Esophagus squamous epithelium (tissue), 5 donors: ENCODE measurements at regions not wholly inside any gene's neighbourhood (a gene's known extent, or its start where the extent isn't known, plus 50 kb on each side); places are given as distances from the start of the nearest gene placed in this dataset.

Source experiments
- DNase-seq: peaks from one replicate; lab custom pipeline; 2025; lab: John Stamatoyannopoulos, UW
- H3K27ac ChIP-seq, 4 donors: fragments of 200-600 bp; sonication (generic); one replicate each; pipeline ENCODE4 v1.5.1; 2016 to 2019; ENCODE audit warnings: mild to moderate bottlenecking in 1 of 4
- H3K27me3 ChIP-seq, 4 donors: fragments of 200-600 bp; sonication (generic); 1 replicate in 3 of 4; 2 replicates in 1 of 4; pipeline versions ENCODE4 v1.5.1 to v1.6.0; 2017 to 2021; ENCODE audit warnings: antibody characterized with exemption in 1 of 4
- H3K36me3 ChIP-seq, 3 donors: fragments of 200-600 bp; sonication (generic); one replicate each; pipeline ENCODE4 v1.5.1; 2016 to 2019
- H3K4me1 ChIP-seq, 3 donors: fragments of 200-600 bp; sonication (generic); one replicate each; pipeline ENCODE4 v1.5.1; 2017 to 2019
- H3K4me3 ChIP-seq, 4 donors: fragments of 200-600 bp; sonication (generic); 1 replicate in 3 of 4; 2 replicates in 1 of 4; pipeline ENCODE4 v1.5.1; 2016 to 2019; ENCODE audit warnings: mild to moderate bottlenecking in 2 of 4, moderate library complexity in 1 of 4
- H3K9me3 ChIP-seq, 3 donors: fragments of 200-600 bp; sonication (generic); one replicate each; pipeline ENCODE4 v1.5.1; 2016 to 2019
- POLR2A ChIP-seq, 4 donors: fragments of 450-650 bp; IDR thresholded peaks; one replicate each; pipeline ENCODE4 v1.6.1; 2017; ENCODE audit warnings: antibody characterized with exemption in 4 of 4, mild to moderate bottlenecking in 4 of 4, moderate library complexity in 3 of 4
- WGBS, 2 donors: methylation state at CpG; one replicate each; pipeline ENCODE4 v1.1.5; 2018; 5-methylcytosine and 5-hydroxymethylcytosine counted together
- intact Hi-C: fragments of 100-400 bp; cut with DNase I; formaldehyde crosslinking; loops from one replicate; pipeline ENCODE4 v1.15.0; 2022
- TF ChIP-seq, protein P1 (sequence below), 6 experiments: fragments of 450-650 bp in 4 of 6; fragments of 200-600 bp in 2 of 6; sonication (generic) in 2 of 6; IDR thresholded peaks; one replicate each; pipeline ENCODE4 v1.5.1; 2016 to 2019; ENCODE audit warnings: antibody characterized with exemption in 6 of 6, mild to moderate bottlenecking in 4 of 6, moderate library complexity in 4 of 6
- donor health status: DM: yes; HTN: yes; CAD: no.

DNA sequence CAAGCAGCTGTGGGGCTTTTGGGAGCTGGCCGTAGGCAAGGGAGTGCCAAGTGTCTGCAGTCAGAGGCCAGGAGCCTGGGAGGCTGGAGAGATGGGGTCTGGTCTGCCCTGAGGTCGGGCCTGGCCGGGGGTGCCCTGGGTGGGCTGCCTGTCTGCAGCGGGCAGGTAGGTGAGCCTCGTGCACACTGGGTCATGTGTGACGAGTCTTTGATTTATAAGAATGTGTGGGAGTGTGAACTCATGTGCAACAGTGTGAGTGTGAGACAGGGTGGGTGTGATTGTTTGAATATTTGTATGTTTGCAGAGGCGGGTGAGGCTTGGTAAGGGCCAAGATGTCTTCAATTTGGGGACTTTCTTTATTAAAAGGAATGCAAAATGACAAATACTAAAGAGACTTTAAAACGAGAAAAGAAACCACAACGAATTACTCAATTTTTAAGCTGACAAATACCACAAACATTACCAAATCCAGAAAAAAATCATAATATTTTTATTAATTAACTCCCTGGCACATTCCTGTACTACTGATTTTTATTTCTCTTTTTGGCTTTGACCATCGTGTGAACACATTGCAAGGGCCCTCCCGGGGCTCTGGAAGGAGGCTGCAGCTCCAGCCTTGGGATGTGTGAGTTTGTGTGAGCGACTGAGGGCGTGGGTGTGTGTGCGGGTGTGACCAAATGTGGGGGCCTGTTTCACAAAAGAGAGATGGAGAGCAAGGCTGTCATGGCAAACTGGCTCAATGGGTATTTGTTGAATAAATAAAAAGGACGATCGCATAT, 110.3 kb upstream of the WNT4 start:
- no peak for DNase-seq
- intact Hi-C loops, result no loop called here
- H3K27ac ChIP-seq, result no peak overlapping the region
- no peaks in the 10 kb centered on the region for H3K9me3 ChIP-seq
- no peak for TF ChIP-seq POLR2A (IDR thresholded peaks at IDR 0.05)
- TF ChIP-seq, protein P1, sequence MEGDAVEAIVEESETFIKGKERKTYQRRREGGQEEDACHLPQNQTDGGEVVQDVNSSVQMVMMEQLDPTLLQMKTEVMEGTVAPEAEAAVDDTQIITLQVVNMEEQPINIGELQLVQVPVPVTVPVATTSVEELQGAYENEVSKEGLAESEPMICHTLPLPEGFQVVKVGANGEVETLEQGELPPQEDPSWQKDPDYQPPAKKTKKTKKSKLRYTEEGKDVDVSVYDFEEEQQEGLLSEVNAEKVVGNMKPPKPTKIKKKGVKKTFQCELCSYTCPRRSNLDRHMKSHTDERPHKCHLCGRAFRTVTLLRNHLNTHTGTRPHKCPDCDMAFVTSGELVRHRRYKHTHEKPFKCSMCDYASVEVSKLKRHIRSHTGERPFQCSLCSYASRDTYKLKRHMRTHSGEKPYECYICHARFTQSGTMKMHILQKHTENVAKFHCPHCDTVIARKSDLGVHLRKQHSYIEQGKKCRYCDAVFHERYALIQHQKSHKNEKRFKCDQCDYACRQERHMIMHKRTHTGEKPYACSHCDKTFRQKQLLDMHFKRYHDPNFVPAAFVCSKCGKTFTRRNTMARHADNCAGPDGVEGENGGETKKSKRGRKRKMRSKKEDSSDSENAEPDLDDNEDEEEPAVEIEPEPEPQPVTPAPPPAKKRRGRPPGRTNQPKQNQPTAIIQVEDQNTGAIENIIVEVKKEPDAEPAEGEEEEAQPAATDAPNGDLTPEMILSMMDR (IDR thresholded peaks at IDR 0.05), result no peak
- peaks cover 0 to 43% (median 14%) of the 10 kb centered on the region in 3 donors for H3K4me1 ChIP-seq
- H3K27me3 ChIP-seq, result peaks cover 0 to 44% (median 0%) of the 10 kb centered on the region in 4 donors
- no peak overlapping the region for H3K4me3 ChIP-seq
- H3K36me3 ChIP-seq, result no peaks in the 10 kb centered on the region
- 19 to 42% methylated on average over 13 to 16 of the region's 16 CpGs for WGBS, 2 donors

DNA sequence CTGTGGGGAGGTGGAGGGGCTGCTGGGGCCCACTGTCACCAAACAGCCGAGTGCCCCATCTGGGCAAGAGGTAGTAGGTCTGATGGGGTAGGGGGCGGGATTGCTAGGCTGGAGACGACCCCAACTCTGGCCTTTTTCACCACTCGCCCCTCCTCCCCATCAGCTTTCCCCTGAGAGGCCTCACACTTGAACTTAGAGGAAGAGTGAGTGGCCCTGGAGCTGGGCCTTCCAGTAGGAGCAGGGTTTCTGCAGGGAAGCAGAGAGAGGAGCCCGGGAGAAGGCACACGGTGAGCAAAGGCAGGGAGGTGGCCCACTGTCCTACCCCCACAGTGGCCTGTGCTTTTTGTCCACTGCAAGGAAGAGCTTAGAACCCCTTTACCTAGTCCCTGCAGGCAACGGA, 111.9 kb upstream of the WNT4 start:
- Histone ChIP-seq H3K4me1 (peaks cover 0 to 51% (median 14%) of the 10 kb centered on the region in 3 donors), H3K27me3 (peaks cover 0 to 38% (median 0%) of the 10 kb centered on the region in 4 donors), H3K27ac (no peak overlapping the region), H3K36me3 (no peaks in the 10 kb centered on the region), H3K9me3 (no peaks in the 10 kb centered on the region), H3K4me3 (no peak overlapping the region)
- DNase-seq, result no peak
- intact Hi-C loops, result no loop called here
- TF ChIP-seq POLR2A (IDR thresholded peaks at IDR 0.05), result no peak
- TF ChIP-seq, protein P1 (IDR thresholded peaks at IDR 0.05), result no peak
- WGBS, 2 donors, result 59 to 66% methylated on average over 5 of the region's 7 CpGs

DNA sequence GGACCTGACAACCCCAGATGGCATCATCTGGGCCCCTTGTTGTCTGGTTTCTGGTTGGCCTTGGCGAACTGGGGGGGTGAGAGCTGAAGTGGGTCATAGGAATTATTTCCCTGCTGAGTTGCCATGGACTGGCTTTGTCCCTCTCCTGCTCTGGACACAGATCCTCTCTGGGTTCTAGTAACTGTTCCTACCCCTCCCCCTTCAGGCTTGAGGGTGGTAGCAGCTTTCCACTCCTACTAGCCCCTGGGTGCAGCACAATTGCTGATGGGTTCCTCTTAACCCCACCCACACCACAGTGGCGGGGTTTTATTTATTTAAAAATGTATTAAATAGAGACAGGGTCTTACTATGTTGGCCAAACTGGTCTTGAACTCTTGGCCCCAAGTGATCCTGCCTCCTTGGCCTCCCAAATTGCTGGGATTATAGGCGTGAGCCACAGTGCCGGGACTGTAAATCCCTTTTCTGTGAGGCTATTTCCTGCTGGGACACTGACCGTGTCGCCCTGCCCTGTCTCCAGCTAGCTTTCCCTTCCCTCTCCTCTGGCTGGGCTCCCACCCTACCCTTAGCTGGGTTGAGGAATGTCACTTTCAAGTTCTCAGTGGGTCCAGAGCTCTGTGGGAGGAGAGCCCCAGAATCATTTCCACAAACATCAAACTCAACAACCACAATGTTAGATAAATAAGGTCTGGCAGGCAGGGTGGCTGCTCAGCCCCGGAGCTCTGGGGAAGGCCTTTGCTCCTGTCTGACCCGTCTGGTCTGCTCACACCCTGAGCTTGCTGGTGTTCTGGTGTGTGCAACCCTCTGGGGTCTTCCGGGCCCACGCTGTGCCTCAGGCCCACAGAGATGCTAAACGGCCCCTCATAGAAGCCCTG, 112.7 kb upstream of the WNT4 start:
- no peak for TF ChIP-seq POLR2A (IDR thresholded peaks at IDR 0.05)
- TF ChIP-seq, protein P1 (IDR thresholded peaks at IDR 0.05), result no peak
- intact Hi-C loops, result no loop called here
- Histone ChIP-seq H3K4me1 (peaks cover 0 to 51% (median 14%) of the 10 kb centered on the region in 3 donors), H3K27me3 (peaks cover 0 to 34% (median 0%) of the 10 kb centered on the region in 4 donors), H3K27ac (no peak overlapping the region), H3K9me3 (no peaks in the 10 kb centered on the region), H3K4me3 (no peak overlapping the region), H3K36me3 (no peaks in the 10 kb centered on the region)
- 69 to 72% methylated on average over 6 to 10 of the region's 11 CpGs for WGBS, 2 donors
- no peak for DNase-seq

DNA sequence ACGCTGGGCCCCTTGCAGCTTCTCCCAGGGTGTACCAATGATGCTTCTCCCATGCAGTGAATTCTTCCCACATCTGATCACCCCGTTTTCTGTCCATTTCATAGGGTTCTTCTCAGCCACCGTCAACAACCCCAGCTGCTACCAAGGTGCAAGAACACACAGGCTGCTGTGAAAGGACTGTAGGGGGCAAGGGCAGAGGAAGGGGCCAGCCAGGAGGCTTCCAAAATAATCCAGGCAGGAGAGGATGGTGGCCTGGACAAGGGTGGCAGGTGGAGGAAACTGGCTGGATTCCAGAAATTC, 113.3 kb upstream of the WNT4 start:
- peaks cover 0 to 51% (median 14%) of the 10 kb centered on the region in 3 donors for H3K4me1 ChIP-seq
- 83% methylated on average over 1 of the region's 3 CpGs; no CpG with 5 or more reads in 1 of the 2 donors for WGBS, 2 donors
- no peak overlapping the region for H3K27ac ChIP-seq

More for the DNA sequence above, 113.3 kb upstream of the WNT4 start:
- peaks cover 0 to 30% (median 0%) of the 10 kb centered on the region in 4 donors for H3K27me3 ChIP-seq
- TF ChIP-seq POLR2A (IDR thresholded peaks at IDR 0.05), result no peak
- TF ChIP-seq, protein P1 (IDR thresholded peaks at IDR 0.05), result no peak
- DNase-seq, result no peak
- no peaks in the 10 kb centered on the region for H3K36me3 ChIP-seq
- H3K9me3 ChIP-seq, result no peaks in the 10 kb centered on the region
- no peak overlapping the region for H3K4me3 ChIP-seq
- intact Hi-C loops, result no loop called here
